Panc1 (cell line): ENCODE measurements at regions not wholly inside any gene's neighbourhood (a gene's known extent, or its start where the extent isn't known, plus 50 kb on each side); places are given as distances from the start of the nearest gene placed in this dataset.

Experiments used
- ATAC-seq: fragments of 200-7000 bp; cut with Tn5 transposase; 2 replicates; pipeline ENCODE4 v1.9.1; 2020; ENCODE audit warnings: mild to moderate bottlenecking, moderate library complexity
- BruUV-seq: library from RNA; stranded (reverse); fragments of 400-500 nt; replicated peaks from 2 replicates; lab custom pipeline; 2021; lab: Mats Ljungman, UMichigan
- CTCF ChIA-PET: fragments of 300-600 bp; sonication (Branson Sonifier 250); formaldehyde crosslinking; loops from one replicate; lab custom pipeline; 2022; ENCODE audit warnings: antibody characterized with exemption; lab: Charles Lee
- POLR2A ChIA-PET: fragments of 300-600 bp; sonication (Branson Sonifier 250); formaldehyde crosslinking; loops from one replicate; lab custom pipeline; 2022; ENCODE audit warnings: antibody characterized with exemption; lab: Charles Lee
- DNase-seq: peaks from one replicate; pipeline ENCODE4 v3.0.0-alpha.2; 2010; ENCODE audit warnings: low read depth, low spot score
- H3K27ac ChIP-seq: 2 replicates; pipeline ENCODE4 v1.5.1; 2011; ENCODE audit warnings: mild to moderate bottlenecking, low read length, inconsistent platforms
- H3K27me3 ChIP-seq: fragments of 200-500 bp; sonication (Bioruptor generic); 2 replicates; pipeline ENCODE4 v1.6.0; 2014; ENCODE audit warnings: low read length, inconsistent platforms; ENCODE audit not compliant: control insufficient read depth, insufficient read depth
- H3K36me3 ChIP-seq: fragments of 200-500 bp; sonication (Bioruptor generic); 2 replicates; pipeline ENCODE4 v1.5.1; 2014; ENCODE audit warnings: inconsistent platforms, mild to moderate bottlenecking, low read length, moderate library complexity; ENCODE audit not compliant: control insufficient read depth, insufficient read depth
- H3K4me1 ChIP-seq: 2 replicates; pipeline ENCODE4 v1.5.1; 2011; ENCODE audit warnings: inconsistent platforms, mild to moderate bottlenecking, low read length, moderate library complexity; ENCODE audit not compliant: control insufficient read depth, insufficient read depth
- H3K4me3 ChIP-seq, 2 experiments: 2 replicates each; pipeline ENCODE4 v1.5.1; 2011 to 2012; ENCODE audit warnings: low read depth in 2 of 2, low read length in 2 of 2, mild to moderate bottlenecking in 2 of 2, inconsistent platforms in 1 of 2, moderate library complexity in 1 of 2
- H3K9me3 ChIP-seq: fragments of 200-500 bp; sonication (Bioruptor generic); 2 replicates; pipeline ENCODE4 v1.5.1; 2014; ENCODE audit warnings: low read depth, mild to moderate bottlenecking, inconsistent platforms, low read length, moderate library complexity; ENCODE audit not compliant: control insufficient read depth, insufficient read depth
- CTCF ChIP-seq: fragments of 450-650 bp; IDR thresholded peaks from 2 replicates; pipeline ENCODE4 v1.5.1; 2017; ENCODE audit warnings: mild to moderate bottlenecking
- POLR2AphosphoS5 ChIP-seq: IDR thresholded peaks from 2 replicates; pipeline ENCODE4 v1.6.1; 2012; ENCODE audit warnings: mild to moderate bottlenecking, low read depth, low read length, moderate library complexity
- REST ChIP-seq, 2 experiments: IDR thresholded peaks; 2 replicates each; pipeline ENCODE4 v1.6.1; 2011 to 2012; ENCODE audit warnings: low read depth in 2 of 2, control low read depth in 1 of 2, low read length in 1 of 2, mild to moderate bottlenecking in 1 of 2, moderate library complexity in 1 of 2; ENCODE audit not compliant: insufficient read depth in 1 of 2
- SIN3A ChIP-seq: IDR thresholded peaks from 2 replicates; pipeline ENCODE4 v1.6.1; 2012; ENCODE audit warnings: low read depth, mild to moderate bottlenecking, low read length, moderate library complexity, borderline replicate concordance; ENCODE audit not compliant: insufficient read depth
- TCF7L2 ChIP-seq: IDR thresholded peaks from 2 replicates; pipeline ENCODE4 v1.6.1; 2011; ENCODE audit warnings: mild to moderate bottlenecking, low read depth, low read length, inconsistent platforms
- in situ Hi-C: cut with HindIII; loops from 2 replicates; pipeline ENCODE4 v1.10.0; 2016; ENCODE audit warnings: low sequenced_read_pairs, low pct_unique_long_range_greater_than_20kb
- intact Hi-C: fragments of 100-400 bp; cut with micrococcal nuclease; formaldehyde crosslinking; loops from one replicate; pipeline ENCODE4 v1.10.0; 2022; ENCODE audit not compliant: unreplicated experiment

- DNase-seq: no peak
- ChIA-PET POLR2A (interaction anchor here (0.8 kb wide), 1 partner anchor 19 kb away, joined by 3 read pairs; no protein-coding TSS in a partner anchor), CTCF (no interaction called here)
- TF ChIP-seq REST (IDR thresholded peaks at IDR 0.05; ENCODE audit: insufficient read depth in 1 of 2, low read depth in 2 of 2, low read length in 1 of 2): no peak
- no peak for TF ChIP-seq SIN3A
- no peak for TF ChIP-seq POLR2AphosphoS5
- TF ChIP-seq CTCF: no peak
- no peak for TF ChIP-seq TCF7L2
- in situ Hi-C loops (no loop called here), intact Hi-C loops (no loop called here)
- H3K27ac ChIP-seq: no peak overlapping the region
- H3K4me3 ChIP-seq: no peak overlapping the region
- H3K27me3 ChIP-seq: no peaks in the 10 kb centered on the region
- no peak for ATAC-seq
- BruUV-seq: no TSS peak
- H3K4me1 ChIP-seq: peaks cover 7% of the 10 kb centered on the region; the same call in 1 of the 2 replicates
- H3K36me3 ChIP-seq: no peaks in the 10 kb centered on the region
- no peaks in the 10 kb centered on the region for H3K9me3 ChIP-seq
Measured at GRCh38 chr6:56368491-56368890, 121.1 kb upstream of the COL21A1 start.

- POLR2A ChIA-PET: no interaction called here
- in situ Hi-C loops: no loop called here
Measured at GRCh38 chr6:56366141-56366852, 118.9 kb upstream of the COL21A1 start.

More at GRCh38 chr6:56366141-56366852, 118.9 kb upstream of the COL21A1 start:
- DNase-seq (no peak), ATAC-seq (no peak)
- no peak for TF ChIP-seq POLR2AphosphoS5
- TF ChIP-seq CTCF: no peak
- H3K27ac ChIP-seq: no peak overlapping the region
- H3K9me3 ChIP-seq: no peaks in the 10 kb centered on the region
- no peak overlapping the region for H3K4me3 ChIP-seq
- peaks cover 7% of the 10 kb centered on the region; the same call in 1 of the 2 replicates for H3K4me1 ChIP-seq
- CTCF ChIA-PET: no interaction called here
- intact Hi-C loops: no loop called here
- no TSS peak for BruUV-seq
- no peaks in the 10 kb centered on the region for H3K27me3 ChIP-seq
- no peaks in the 10 kb centered on the region for H3K36me3 ChIP-seq
